SU-DHL-6 (cell line): ENCODE measurements at regions not wholly inside any gene's neighbourhood (a gene's known extent, or its start where the extent isn't known, plus 50 kb on each side); places are given as distances from the start of the nearest gene placed in this dataset.

Experiments used
- H2AFZ ChIP-seq: fragments of 200-600 bp; sonication (generic); 2 replicates; pipeline ENCODE4 v1.6.1; 2014; ENCODE audit warnings: low read depth, mild to moderate bottlenecking, moderate library complexity, mixed read lengths, antibody characterized with exemption, low read length; ENCODE audit not compliant: severe bottlenecking
- H3F3A ChIP-seq: fragments of 200-600 bp; shearing (Covaris generic); 2 replicates; pipeline ENCODE4 v1.6.0; 2016; ENCODE audit warnings: antibody characterized with exemption, mild to moderate bottlenecking; ENCODE audit not compliant: insufficient read depth
- H3K27ac ChIP-seq: fragments of 200-600 bp; sonication (generic); 2 replicates; pipeline ENCODE4 v1.5.1; 2016; ENCODE audit warnings: low read depth, mild to moderate bottlenecking, low read length, moderate library complexity, mixed read lengths
- H3K27me3 ChIP-seq: fragments of 200-600 bp; sonication (generic), shearing (Covaris generic); 2 replicates; pipeline ENCODE4 v1.6.0; 2014; ENCODE audit warnings: mild to moderate bottlenecking, low read length
- H3K36me3 ChIP-seq: fragments of 200-600 bp; sonication (generic); 2 replicates; pipeline ENCODE4 v1.6.1; 2014; ENCODE audit warnings: mild to moderate bottlenecking, low read length, mixed read lengths
- H3K4me2 ChIP-seq: fragments of 300-600, 200-600 bp; shearing (Covaris generic), sonication (generic); 2 replicates; pipeline ENCODE4 v1.6.0; 2014; ENCODE audit warnings: low read length, low read depth, mild to moderate bottlenecking; ENCODE audit not compliant: poor library complexity, severe bottlenecking
- H3K4me3 ChIP-seq: fragments of 200-600 bp; sonication (generic); 2 replicates; pipeline ENCODE4 v1.5.1; 2014; ENCODE audit warnings: antibody characterized with exemption, low read length, mild to moderate bottlenecking, mixed read lengths; ENCODE audit not compliant: insufficient read depth, poor library complexity, severe bottlenecking
- H3K79me2 ChIP-seq: fragments of 200-600 bp; sonication (generic); 2 replicates; pipeline ENCODE4 v1.6.1; 2014; ENCODE audit warnings: mild to moderate bottlenecking, low read length, moderate library complexity; ENCODE audit not compliant: insufficient read depth
- H3K9ac ChIP-seq: fragments of 200-600 bp; sonication (generic); 2 replicates; pipeline ENCODE4 v1.7.0; 2014; ENCODE audit warnings: mild to moderate bottlenecking, low read length
- H3K9me2 ChIP-seq: fragments of 200-600 bp; sonication (generic); replicated peaks from 2 replicates; pipeline ENCODE4 v1.6.1; 2014; ENCODE audit warnings: low read length; ENCODE audit not compliant: insufficient read depth
- H3K9me3 ChIP-seq: fragments of 200-600 bp; sonication (generic); 2 replicates; pipeline ENCODE4 v1.6.1; 2014; ENCODE audit warnings: low read length, mixed read lengths; ENCODE audit not compliant: insufficient read depth
- H4K20me1 ChIP-seq: fragments of 200-600 bp; sonication (generic); 2 replicates; pipeline ENCODE4 v1.6.1; 2014; ENCODE audit warnings: low read depth, mild to moderate bottlenecking, antibody characterized with exemption, low read length, moderate library complexity, mixed read lengths
- EZH2phosphoT487 ChIP-seq: fragments of 200-600 bp; sonication (generic), shearing (Covaris generic); conservative IDR thresholded peaks from 2 replicates; pipeline ENCODE4 v1.6.1; 2018; ENCODE audit warnings: mild to moderate bottlenecking, antibody characterized with exemption, low read length, moderate library complexity, mixed read lengths
- TF ChIP-seq, protein P1 (sequence below): fragments of 200-600 bp; sonication (generic); IDR thresholded peaks from one replicate; pipeline ENCODE4 v1.5.1; 2017; ENCODE audit warnings: antibody characterized with exemption, mild to moderate bottlenecking, low read length, moderate library complexity; ENCODE audit not compliant: insufficient read depth, poor library complexity, severe bottlenecking

DNA sequence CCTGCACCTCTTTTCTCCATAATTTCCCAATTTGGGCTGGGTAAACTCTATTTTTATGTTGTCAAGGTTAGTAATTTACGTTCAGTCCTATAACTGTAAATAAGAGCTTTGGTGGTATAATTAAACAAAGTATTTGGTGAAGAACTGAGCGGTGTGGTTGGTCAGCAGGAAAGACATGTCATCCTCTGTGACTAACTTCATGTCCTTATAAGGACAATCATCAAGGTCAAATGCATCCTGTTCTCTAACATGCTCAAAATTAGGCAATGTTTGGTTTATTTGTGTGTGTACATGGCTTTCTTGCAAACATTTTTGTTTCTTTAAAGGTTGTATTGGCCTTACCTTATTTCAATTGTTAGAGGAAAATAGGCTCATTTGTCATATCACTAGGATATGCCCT is 121.5 kb upstream of the NABP1 start:
- H3K4me2 ChIP-seq, result no peak overlapping the region
- no peaks in the 10 kb centered on the region for H3K9me3 ChIP-seq
- no peak overlapping the region for H3K4me3 ChIP-seq
- no peaks in the 10 kb centered on the region for H3K9me2 ChIP-seq
- H2AFZ ChIP-seq, result no peak overlapping the region
- TF ChIP-seq EZH2phosphoT487, result no peak
- TF ChIP-seq, protein P1, sequence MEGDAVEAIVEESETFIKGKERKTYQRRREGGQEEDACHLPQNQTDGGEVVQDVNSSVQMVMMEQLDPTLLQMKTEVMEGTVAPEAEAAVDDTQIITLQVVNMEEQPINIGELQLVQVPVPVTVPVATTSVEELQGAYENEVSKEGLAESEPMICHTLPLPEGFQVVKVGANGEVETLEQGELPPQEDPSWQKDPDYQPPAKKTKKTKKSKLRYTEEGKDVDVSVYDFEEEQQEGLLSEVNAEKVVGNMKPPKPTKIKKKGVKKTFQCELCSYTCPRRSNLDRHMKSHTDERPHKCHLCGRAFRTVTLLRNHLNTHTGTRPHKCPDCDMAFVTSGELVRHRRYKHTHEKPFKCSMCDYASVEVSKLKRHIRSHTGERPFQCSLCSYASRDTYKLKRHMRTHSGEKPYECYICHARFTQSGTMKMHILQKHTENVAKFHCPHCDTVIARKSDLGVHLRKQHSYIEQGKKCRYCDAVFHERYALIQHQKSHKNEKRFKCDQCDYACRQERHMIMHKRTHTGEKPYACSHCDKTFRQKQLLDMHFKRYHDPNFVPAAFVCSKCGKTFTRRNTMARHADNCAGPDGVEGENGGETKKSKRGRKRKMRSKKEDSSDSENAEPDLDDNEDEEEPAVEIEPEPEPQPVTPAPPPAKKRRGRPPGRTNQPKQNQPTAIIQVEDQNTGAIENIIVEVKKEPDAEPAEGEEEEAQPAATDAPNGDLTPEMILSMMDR, result no peak
- no peaks in the 10 kb centered on the region for H3F3A ChIP-seq
- H4K20me1 ChIP-seq, result no peaks in the 10 kb centered on the region
- no peak overlapping the region for H3K27ac ChIP-seq
- H3K27me3 ChIP-seq, result no peaks in the 10 kb centered on the region
- no peaks in the 10 kb centered on the region for H3K79me2 ChIP-seq
- no peak overlapping the region for H3K9ac ChIP-seq
- H3K36me3 ChIP-seq, result no peaks in the 10 kb centered on the region

DNA sequence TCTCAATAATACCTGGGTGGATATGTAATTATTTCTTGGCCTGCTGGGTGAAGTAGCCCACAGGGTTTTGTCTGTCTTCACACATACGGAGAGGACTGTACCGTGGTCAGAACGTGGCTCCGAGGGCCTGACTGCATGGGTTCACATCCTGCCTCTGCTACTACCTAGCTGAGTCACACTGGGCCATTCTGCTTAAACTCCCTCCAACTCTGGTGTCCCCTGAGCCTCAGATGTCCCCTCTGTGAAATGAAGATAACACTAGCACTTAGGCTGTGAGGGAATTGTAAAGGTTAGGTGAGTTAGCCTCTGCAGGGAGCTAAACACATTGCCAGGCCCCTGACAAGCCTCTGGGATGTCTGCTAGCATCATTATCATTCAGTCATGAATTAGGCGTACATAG is 120.1 kb upstream of the NABP1 start:
- no peak for TF ChIP-seq EZH2phosphoT487
- TF ChIP-seq, protein P1, result no peak
- H4K20me1 ChIP-seq, result no peaks in the 10 kb centered on the region
- no peaks in the 10 kb centered on the region for H3K9me2 ChIP-seq
- no peak overlapping the region for H3K9ac ChIP-seq
- no peaks in the 10 kb centered on the region for H3K27me3 ChIP-seq
- H3K36me3 ChIP-seq, result no peaks in the 10 kb centered on the region
- H3K4me3 ChIP-seq, result no peak overlapping the region
- no peak overlapping the region for H3K27ac ChIP-seq
- no peaks in the 10 kb centered on the region for H3K79me2 ChIP-seq
- no peaks in the 10 kb centered on the region for H3K9me3 ChIP-seq
- H2AFZ ChIP-seq, result no peak overlapping the region
- H3F3A ChIP-seq, result no peaks in the 10 kb centered on the region
- H3K4me2 ChIP-seq, result no peak overlapping the region

DNA sequence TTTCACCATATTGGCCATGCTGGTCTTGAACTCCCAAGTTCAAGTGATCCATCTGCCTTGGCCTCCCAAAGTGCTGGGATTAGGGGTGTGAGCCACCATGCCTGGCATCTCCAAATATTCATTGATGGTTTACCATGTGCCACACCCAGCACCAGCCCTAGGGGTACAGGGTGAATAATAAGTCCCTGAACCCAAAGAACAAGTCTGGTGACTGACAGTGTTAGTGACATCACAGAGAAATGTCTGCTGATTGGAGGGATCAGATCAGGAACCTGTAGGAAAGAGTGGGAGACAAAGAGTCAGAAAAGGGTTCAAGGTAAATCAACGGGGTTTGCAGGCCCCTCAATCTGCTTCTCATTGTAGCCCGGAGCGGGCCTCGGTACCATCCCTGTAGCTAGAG is 118.4 kb upstream of the NABP1 start:
- Histone ChIP-seq H4K20me1 (no peaks in the 10 kb centered on the region), H3K9ac (no peak overlapping the region), H2AFZ (no peak overlapping the region), H3K4me2 (no peak overlapping the region), H3K27ac (no peak overlapping the region), H3K9me2 (no peaks in the 10 kb centered on the region), H3K4me3 (no peak overlapping the region), H3F3A (no peaks in the 10 kb centered on the region), H3K27me3 (no peaks in the 10 kb centered on the region), H3K36me3 (no peaks in the 10 kb centered on the region), H3K9me3 (no peaks in the 10 kb centered on the region), H3K79me2 (no peaks in the 10 kb centered on the region)
- TF ChIP-seq, protein P1, result no peak
